NCI-H82 treated with DMSO at 0.1 percent for 48 hours (cell line): ENCODE measurements at regions not wholly inside any gene's neighbourhood (a gene's known extent, or its start where the extent isn't known, plus 50 kb on each side); places are given as distances from the start of the nearest gene placed in this dataset.
"Not testable (repeated sequence)": the region's sequence is repeated elsewhere in the genome, so short reads cannot be mapped to it uniquely, and the experiment has no call there.

ENCODE experiments used
- DNase-seq: peaks from one replicate; lab custom pipeline; 2025; ENCODE audit not compliant: unreplicated experiment; lab: John Stamatoyannopoulos, UW

DNA sequence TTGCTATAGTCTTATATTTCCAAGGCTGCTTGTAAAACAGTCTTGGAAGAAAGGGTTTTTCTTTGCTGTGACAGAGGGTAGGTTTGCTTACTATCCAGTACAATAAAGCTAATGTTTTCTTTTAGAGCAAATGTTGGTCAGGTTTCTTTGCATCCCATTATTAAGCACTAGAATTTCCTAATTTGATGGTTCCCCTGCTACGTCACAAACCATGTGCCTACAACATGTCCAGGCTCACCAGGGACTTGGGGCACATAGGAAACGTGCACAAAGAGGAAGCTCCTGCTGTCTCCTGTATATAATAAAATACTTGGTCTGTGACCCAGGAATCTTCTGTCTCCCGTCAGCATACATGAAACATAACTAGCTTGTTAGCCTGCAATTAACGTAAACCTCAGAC lies 486.3 kb upstream of the LRFN5 start:
- DNase-seq = no peak

DNA sequence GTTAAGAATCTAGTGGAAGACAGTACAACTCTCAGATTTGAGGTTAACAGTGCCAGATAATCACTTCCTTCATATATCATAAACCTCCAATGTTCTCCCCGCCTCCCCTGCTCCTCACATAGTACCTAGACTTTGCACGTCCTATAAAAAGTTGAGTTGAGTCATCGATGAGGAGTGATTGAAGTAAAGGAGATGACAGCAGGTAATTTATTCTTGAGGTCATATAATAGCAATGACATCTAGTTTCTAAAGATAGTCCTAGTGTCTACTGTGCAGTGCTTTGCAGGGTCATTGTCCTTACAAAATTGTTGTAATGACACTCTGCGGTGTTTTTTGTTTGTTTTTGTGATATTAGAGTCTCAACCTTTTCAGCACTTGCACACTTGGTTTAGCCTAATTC lies 510.5 kb upstream of the LRFN5 start:
- DNase-seq = no peak

DNA sequence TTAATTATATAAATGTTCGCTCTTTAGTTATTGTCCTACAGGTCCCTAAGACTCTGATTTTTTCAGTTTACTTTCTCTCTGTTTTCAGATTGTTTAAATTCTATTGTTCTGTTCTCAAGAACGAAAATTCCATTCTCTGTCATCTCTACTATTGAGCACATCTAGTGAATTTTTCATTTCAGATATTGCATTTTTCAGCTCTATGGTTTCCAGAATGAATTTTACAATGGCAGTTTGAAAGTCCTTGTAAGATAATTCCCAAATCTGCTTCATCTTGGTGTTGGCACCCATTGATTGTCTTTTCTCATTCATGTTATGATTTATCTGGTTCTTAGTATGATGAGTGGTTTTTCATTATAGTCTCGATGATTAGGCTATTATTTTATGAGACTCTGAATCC lies 519.6 kb upstream of the LRFN5 start:
- no peak for DNase-seq

DNA sequence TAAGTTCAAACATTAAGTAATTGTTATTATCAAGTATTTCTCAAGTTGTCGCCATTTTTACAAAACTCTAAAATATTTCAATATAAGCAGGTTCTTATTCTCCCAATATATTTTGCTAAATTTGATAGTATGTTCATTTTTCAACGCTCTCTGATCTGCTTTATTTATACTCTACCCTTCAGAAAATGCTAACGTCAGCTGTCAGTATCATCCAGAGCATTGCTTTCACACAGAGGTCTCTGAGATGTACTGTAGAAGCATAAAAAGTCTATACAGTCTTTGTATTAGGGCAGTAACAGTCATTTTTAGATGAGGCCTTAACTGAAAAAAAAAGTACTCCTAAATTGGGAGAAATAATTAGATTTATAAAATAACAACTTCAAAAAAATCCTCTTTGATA lies 533.1 kb upstream of the LRFN5 start:
- DNase-seq = no peak

DNA sequence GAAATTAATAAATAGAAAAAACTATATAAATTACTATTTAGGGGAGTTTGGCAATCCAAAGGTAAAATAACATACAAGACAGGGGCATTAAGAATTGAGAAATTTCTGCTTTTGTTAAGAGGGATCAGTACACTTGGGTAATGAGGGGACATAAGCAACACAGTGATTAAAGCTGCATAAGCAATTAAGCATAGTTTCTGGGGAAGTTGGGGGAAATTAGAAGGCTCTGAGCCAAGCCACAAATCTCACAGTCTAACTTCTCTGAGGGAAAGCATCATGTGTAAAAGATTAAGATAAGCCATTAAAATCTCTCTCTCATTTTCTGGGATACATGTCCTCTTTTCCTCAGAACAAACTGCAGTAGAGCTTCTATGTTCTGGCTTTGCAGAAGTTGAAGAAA lies 533.9 kb upstream of the LRFN5 start:
- DNase-seq = no peak

DNA sequence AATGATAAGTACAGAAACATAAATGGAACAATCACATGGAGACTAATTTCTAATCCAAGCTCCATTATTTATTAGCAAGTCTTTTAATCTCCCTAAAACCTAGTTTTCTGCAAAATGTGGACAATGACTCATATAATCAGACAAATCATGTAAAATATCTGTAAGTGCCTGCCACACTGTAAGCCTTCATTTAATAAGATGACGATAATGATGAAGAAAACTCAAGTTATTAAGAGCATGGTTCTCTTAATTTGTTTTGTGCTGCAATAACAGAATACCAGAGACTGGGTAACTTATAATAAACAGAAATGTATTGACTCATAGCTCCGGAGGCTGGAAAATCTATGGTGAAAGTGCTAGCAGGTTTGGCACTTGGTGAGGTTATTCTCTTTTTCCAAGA lies 535.3 kb upstream of the LRFN5 start:
- no peak for DNase-seq

DNA sequence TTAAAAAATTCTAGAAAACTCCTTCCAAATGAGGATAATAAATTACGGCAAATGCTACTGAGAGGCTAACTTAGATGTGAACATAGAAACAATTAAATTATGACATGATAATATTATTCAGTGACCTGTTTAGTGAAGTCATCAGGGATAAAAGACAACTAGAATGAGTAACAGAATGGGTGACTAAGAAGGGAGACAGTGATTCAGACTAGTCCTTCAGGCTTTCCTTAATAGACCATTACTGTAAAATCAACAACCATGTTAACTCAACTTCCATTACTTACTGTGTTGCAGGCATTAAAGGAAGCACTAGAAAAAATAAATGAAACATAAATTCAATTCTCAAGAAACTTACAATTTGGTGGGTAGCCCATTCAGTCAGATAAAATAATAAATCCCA lies 543.9 kb upstream of the LRFN5 start:
- no peak for DNase-seq

DNA sequence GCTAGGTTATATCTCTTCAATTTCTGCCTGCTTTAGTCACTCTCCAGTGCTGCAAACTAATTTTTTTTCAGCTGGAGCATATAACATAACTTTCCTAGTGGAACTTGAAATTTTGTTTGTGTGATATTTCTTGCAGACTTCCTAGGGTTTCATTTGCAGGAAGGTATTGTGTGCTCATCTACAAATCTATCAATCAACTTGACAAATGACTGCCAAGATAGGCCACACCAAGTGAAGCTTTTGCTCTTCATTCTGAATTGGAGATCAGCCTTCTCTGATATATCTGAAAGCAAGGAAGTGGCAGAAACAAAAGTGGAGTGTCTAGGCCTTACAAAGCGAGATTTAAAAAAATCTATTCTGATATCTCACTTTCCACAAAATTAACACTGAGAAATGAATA lies 551.1 kb upstream of the LRFN5 start:
- no peak for DNase-seq

DNA sequence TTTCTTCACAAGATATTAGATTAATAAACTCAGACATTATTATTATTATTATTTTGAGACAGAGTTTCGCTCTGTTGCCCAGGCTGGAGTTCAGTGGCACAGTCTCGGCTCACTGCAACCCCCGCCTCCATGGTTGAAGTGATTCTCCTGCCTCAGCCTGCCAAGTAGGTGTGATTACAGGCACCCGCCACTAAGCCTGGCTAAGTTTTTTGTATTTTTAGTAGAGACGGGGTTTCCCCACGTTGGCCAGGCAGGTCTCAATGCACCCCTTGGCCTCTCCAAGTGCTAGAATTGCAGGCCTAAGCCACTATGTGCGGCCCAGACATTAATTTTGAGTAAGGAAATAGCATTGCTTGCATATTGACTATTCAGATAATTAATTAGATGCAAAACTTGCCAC lies 554.9 kb upstream of the LRFN5 start:
- no peak for DNase-seq

DNA sequence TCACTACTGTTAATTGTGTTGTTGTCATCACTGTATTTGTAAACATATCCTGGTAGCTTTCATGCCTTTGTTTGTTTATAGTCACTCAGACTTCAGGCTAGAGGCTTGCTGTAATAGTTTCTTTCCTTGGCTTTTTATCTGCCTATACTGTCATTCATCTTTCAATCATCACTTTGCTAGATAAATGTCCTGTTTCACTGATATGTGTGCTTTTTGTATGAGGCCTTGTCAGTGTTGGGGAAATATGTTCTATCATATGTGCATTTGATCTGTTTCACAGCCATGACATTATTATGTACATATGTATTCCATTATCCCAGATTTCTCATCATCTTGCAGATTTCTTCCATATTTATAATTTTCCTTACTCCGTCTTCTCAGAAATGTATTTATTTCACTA lies 558.9 kb upstream of the LRFN5 start:
- no peak for DNase-seq

DNA sequence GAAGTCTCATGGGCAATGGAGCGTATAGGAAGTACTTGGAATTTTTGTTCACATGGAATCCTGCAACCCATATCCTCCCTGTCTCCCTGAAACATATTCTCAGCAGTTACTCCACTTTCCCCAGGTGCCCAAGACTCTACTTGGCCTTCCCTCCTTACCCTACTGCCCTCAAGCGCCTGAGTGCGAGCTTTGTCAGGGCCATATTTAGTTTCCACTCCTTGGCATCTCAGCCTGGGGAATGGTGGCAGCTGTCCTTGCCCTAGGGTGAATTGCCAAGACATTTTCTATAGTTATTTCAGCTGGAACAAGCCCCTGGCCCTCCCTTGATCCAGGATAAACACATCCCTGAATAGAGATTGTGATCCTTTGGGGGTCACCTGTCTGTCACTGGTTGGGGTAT lies 569.3 kb upstream of the LRFN5 start:
- no peak for DNase-seq

DNA sequence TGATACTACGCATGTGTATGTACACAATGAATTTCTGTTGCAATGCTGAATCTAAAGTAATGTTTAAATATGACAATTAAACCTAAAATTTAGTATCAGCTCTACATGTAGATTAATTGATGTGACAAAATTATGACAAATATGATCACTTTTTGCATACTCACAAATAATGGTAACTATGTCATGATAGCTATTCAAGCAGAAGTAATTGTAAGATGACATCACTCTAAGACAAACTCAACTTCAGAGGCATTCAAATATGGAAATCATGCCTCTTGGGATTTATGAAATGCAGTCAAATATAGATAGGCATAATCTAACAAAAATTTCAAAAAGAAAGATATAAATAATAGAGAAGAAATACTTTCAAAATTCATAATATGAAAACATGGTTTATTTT lies 571.7 kb upstream of the LRFN5 start:
- no peak for DNase-seq

DNA sequence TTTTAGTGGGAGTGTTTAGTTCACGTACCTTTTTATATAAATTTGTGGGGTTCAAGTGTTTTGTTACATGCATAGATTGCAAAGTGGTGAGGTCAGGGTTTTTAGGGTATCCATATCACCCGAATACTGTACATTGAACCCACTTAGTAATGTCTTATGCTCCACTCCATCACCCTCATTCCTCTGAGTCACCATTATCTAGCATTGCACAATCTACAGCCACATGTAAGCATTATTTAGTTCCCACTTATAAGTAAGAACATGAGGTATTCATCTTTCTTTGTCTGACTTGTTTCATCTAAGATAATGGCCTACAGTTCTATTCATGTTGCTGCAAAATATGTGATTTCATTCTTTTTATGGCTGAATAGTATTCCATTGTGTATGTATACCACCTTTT lies 583.7 kb upstream of the LRFN5 start:
- DNase-seq = no peak

DNA sequence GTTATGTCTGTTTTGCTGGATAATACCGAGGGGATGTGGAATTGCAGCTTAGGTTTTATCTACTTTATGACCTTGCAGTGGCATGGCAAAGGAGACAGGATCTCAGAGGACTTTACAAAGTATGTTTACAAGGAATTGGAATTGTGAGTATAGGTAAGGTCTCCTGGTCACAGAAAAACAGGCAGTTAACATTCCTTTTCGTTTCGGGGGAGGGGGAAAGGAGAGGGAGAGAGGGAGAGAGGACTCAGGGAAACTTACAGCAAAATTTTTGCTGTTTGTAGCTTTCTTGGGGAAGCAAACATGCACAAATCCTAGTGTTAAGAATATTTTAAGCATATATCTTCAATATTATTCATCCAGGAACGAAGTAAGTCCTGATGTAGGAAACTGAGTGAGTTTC lies 590.5 kb upstream of the LRFN5 start:
- no peak for DNase-seq

DNA sequence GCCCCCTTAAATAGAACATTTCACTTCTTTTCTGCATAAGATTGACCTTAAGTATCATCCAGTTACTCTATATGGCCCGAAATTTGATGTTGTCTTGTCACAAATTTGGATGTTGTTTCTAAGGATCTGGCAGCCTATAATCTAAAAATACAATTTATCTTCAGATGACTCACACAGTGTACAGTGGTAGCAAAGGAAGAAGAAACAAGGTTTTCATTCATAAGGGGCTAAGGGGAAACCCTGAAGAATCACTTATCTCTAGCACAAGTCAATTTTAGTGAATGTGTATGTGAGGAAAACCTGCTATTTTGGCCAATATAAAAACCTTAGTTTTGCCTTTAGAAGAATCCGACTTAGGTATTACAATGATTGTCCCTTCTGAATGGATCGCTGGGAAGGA lies 606.3 kb upstream of the LRFN5 start:
- no peak for DNase-seq

DNA sequence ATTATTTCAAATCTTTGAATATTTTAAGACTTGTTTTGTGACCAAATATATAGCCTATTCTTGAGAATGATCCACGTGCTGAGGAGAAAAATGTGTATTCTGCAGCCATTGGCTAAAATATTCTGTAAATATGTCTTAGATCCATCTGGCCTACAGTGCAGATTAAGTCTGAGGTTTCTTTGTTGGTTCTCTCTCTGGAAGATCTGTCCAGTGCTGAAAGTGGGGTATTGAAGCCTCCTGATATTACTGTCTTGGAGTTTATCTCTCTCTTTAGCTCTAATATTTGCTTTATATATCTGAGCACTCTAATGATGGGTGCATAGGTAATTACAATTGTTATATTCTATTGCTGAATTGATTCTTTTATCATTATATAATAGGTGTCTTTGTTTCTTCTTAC lies 617.4 kb upstream of the LRFN5 start:
- no peak for DNase-seq

DNA sequence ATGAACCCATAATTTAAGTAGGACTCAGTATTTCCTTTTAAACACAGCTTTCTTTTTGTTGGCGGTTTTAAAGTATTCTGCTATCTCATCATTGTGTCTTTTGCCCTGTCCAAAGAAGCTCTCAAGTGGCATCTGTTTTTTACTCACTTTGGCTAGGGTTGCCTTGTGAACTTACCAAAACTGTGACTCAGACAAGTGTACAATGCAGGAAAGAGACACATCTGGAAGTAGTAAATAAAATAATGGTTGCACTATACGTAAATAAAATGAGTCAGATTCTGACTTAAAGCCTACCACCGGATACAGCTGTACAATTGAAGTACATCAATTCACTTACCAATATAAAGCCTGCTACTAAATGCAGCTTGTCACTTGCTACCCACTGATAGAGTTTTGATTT lies 619.2 kb upstream of the LRFN5 start:
- no peak for DNase-seq

DNA sequence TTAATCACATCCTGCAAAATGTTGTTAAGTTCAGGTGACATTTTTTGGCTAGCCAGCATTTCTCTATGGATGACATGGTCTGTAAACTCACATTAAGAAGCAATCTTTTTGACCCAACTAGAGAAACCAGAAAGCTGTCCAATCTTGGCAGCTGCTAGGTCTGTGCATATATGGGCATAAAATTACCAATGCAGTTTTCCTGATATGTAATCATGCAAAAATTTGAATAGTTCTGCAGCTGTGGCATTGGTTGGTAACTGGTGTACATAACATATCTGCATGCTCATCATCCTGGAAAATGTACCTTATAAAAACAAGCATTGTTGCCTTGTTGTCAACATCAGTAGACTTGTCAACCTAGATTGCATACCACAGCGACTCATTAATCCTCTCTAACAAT lies 620.0 kb upstream of the LRFN5 start:
- DNase-seq = no peak

DNA sequence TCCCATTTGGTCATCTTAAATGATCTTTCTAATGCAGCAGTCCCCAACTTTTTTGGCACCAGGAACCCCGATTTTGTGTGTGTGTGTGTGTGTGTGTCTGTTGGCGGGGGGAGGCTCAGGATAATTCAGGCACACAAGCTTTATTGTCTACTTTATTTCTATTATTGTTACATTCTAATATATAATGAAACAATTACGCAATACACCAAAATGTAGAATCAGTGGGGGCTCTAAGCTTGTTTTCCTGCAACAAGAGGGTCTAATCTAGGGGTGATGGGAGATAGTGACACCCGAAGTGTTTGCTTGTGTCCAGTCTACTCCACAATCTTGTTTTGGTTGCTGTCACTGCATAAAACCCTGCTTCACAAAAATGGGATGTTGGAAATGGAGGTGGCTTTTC lies 621.1 kb upstream of the LRFN5 start:
- DNase-seq = no peak

DNA sequence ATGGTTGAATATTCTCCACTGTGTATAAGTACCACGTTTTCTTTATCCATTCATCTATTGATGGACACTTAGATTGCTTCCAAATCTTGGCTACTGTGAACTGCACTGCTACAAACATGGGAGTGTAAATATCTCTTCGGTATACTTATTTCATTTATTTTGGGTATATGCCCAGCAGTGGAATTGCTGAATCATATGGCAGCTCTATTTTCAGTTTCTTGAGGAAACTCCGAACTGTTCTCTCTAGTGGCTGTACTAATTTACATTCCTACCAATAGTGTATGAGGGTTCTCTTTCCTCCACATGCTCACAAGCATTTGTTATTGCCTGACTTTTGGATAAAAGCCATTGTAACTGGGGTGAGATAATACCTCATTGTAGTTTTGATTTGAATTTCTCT lies 623.1 kb upstream of the LRFN5 start:
- DNase-seq = no peak

DNA sequence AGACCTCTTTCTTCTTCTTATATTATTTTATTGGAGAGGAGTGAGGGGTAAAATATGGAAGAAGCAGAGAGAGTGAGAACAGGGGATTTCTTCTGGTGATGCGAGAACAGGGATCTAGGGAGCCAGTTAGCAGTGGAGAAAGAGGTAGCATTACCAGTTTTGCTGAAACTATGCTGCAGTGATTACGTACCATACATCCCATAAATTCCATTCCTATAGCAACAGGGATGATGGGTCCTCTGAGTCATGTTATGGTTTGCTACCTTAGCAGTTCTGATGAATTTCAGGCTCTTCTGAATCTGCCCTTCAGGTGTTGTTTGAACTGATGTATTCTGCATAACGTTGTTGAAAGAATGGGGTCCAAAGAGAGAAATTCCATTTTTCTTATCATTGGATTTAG lies 625.4 kb upstream of the LRFN5 start:
- no peak for DNase-seq

DNA sequence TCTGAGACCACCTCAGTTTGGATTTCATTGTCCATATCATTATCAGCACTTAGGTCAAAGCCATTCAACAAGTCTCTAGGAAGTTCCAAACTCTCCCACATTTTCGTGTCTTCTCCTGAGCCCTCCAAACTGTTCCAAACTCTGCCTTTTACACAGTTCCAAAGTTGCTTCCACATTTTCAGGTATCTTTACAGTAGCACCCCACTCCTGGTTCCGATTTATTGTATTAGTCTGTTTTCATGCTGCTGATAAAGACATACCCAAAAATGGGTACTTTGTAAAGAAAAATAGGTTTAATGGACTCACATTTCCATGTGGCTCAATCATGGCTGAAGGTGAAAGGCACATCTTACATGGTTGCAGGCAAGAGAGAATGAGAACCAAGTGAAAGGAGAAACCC lies 646.4 kb upstream of the LRFN5 start:
- not testable (repeated sequence) for DNase-seq

DNA sequence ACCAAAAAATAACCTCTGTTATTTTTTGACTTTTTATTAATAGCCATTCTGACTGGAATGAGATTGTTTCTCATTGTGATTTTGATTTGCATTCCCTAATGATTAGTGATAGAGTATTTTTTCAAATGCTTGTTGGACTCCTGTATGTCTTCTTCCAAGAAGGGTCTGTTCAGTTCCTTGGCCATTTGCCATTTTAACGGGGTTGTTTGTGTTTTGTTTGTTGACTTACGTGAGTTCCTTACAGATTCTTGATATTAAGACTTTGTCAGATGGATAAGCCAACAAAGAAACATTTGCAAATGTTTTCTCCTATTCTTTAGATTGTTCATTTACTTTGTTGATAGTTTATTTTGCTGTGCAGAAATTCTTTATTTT lies 651.6 kb upstream of the LRFN5 start:
- no peak for DNase-seq

DNA sequence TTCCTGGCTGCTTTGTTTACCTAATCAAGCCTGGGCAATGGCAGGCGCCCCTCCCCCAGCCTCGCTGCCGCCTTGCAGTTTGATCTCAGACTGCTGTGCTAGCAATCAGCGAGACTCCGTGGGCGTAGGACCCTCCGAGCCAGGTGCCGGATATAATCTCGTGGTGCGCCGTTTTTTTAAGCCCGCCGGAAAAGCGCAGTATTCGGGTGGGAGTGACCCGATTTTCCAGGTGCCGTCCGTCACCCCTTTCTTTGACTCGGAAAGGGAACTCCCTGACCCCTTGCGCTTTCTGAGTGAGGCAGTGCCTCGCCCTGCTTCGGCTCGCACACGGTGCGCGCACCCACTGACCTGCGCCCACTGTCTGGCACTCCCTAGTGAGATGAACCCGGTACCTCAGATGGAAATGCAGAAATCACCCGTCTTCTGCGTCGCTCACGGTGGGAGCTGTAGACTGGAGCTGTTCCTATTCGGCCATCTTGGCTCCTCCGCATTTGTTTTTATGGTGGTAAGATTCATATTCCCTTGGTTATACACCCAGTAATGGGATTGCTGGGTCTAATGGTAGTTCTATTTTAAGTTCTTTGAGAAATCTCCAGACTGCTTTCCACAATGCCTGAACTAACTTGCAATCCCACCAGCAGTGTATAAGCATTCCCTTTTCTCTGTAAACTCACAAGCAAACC lies 652.1 kb upstream of the LRFN5 start:
- DNase-seq = not testable (repeated sequence)
